ENCODE measurements at regions not wholly inside any gene's neighbourhood (a gene's known extent, or its start where the extent isn't known, plus 50 kb on each side); places are given as distances from the start of the nearest gene placed in this dataset.

DNA sequence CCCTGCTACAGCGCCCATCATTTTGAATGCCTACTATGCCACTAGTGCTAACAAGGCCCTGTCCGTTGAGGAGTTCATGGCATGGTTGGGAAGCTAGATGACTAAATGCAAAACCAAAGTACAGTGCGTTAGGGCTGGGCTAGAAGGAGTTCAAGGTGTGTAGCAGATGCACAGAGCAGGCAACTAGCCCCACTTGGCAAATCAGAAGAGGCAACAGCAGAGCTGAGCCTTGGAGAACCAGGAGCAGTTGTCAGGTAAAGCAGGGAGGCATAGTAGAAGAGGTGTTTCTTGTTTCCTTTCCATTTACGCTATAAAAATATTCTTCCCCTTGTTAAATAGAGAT is 146.6 kb upstream of the CPEB2 start:
- Histone ChIP-seq H3K27me3 (ENCODE audit: insufficient read depth) (no peaks in the 10 kb centered on the region), H3K4me1 (ENCODE audit: insufficient read depth) (peaks cover 11% of the 10 kb centered on the region; the same call in 1 of the 2 replicates), H3K9me2 (ENCODE audit: insufficient read depth) (peaks cover 20% of the 10 kb centered on the region), H2AFZ (no peak overlapping the region), H3K4me3 (no peak overlapping the region), H3K27ac (ENCODE audit: low read depth) (no peak overlapping the region), H3K36me3 (ENCODE audit: insufficient read depth) (peaks cover 3% of the 10 kb centered on the region; the same call in 1 of the 2 replicates), H3K4me2 (no peak overlapping the region), H3K79me2 (replicated peaks; ENCODE audit: insufficient read depth) (no peaks in the 10 kb centered on the region), H3F3A (replicated peaks; ENCODE audit: low read depth) (no peaks in the 10 kb centered on the region), H4K20me1 (replicated peaks; ENCODE audit: insufficient read depth) (no peaks in the 10 kb centered on the region)
- H3K36me3 Mint-ChIP-seq (ENCODE audit: low read depth): peaks cover 14% of the 10 kb centered on the region
- no peak overlapping the region for H3K4me3 Mint-ChIP-seq
- H3K9me3 Mint-ChIP-seq: peaks cover 13% of the 10 kb centered on the region
- no peak for ATAC-seq
- peaks cover 3% of the 10 kb centered on the region for H3K27me3 Mint-ChIP-seq (ENCODE audit: insufficient read depth, low read depth, poor library complexity)
- no peak for DNase-seq (ENCODE audit: low spot score)
- H3K27ac Mint-ChIP-seq: no peak overlapping the region
- TF ChIP-seq NANOG (IDR thresholded peaks at IDR 0.05; ENCODE audit: borderline replicate concordance) (no peak), ZNF331 (CRISPR knock-in tag; IDR thresholded peaks at IDR 0.05; ENCODE audit: low read depth) (peak; percentile 72)
- peaks cover 14% of the 10 kb centered on the region; the same call in 2 of the 3 replicates for H3K4me1 Mint-ChIP-seq

GRCh38 chr4:14856062-14856933 is 146.0 kb upstream of the CPEB2 start:
- Histone ChIP-seq H3K27me3 (ENCODE audit: insufficient read depth) (no peaks in the 10 kb centered on the region), H3F3A (replicated peaks; ENCODE audit: low read depth) (no peaks in the 10 kb centered on the region), H3K79me2 (replicated peaks; ENCODE audit: insufficient read depth) (no peaks in the 10 kb centered on the region), H3K4me1 (ENCODE audit: insufficient read depth) (peaks cover 11% of the 10 kb centered on the region; the same call in 1 of the 2 replicates), H2AFZ (no peak overlapping the region), H3K9me2 (ENCODE audit: insufficient read depth) (peaks cover 18% of the 10 kb centered on the region), H3K4me2 (no peak overlapping the region), H3K4me3 (no peak overlapping the region), H4K20me1 (replicated peaks; ENCODE audit: insufficient read depth) (no peaks in the 10 kb centered on the region), H3K27ac (ENCODE audit: low read depth) (no peak overlapping the region), H3K36me3 (ENCODE audit: insufficient read depth) (peaks cover 3% of the 10 kb centered on the region; the same call in 1 of the 2 replicates)
- peaks cover 5% of the 10 kb centered on the region for H3K27me3 Mint-ChIP-seq (ENCODE audit: insufficient read depth, low read depth, poor library complexity)
- no peak for ATAC-seq
- no peak overlapping the region for H3K4me3 Mint-ChIP-seq
- H3K9me3 Mint-ChIP-seq: peaks cover 13% of the 10 kb centered on the region
- DNase-seq (ENCODE audit: low spot score): no peak
- H3K4me1 Mint-ChIP-seq: peaks cover 14% of the 10 kb centered on the region; the same call in 2 of the 3 replicates
- H3K27ac Mint-ChIP-seq: no peak overlapping the region
- TF ChIP-seq ZNF331 (CRISPR knock-in tag; IDR thresholded peaks at IDR 0.05; ENCODE audit: low read depth) (no peak), REST (IDR thresholded peaks at IDR 0.05; ENCODE audit: unreplicated experiment) (no peak), POLR2AphosphoS5 (IDR thresholded peaks at IDR 0.05; ENCODE audit: low read depth) (no peak), CTCF (conservative IDR thresholded peaks at IDR 0.05; ENCODE audit: low read depth in 2 of 2) (no peak), ZNF462 (CRISPR knock-in tag; IDR thresholded peaks at IDR 0.05) (no peak)
- H3K36me3 Mint-ChIP-seq (ENCODE audit: low read depth): peaks cover 14% of the 10 kb centered on the region

All from GM23338 (cell line).